HL-60 (cell line): ENCODE measurements at regions not wholly inside any gene's neighbourhood (a gene's known extent, or its start where the extent isn't known, plus 50 kb on each side); places are given as distances from the start of the nearest gene placed in this dataset.
"Not testable (repeated sequence)": the region's sequence is repeated elsewhere in the genome, so short reads cannot be mapped to it uniquely, and the experiment has no call there.

Experiments
- CTCF ChIP-seq: IDR thresholded peaks from one replicate; pipeline ENCODE4 v1.5.1; 2011; ENCODE audit warnings: low read length, control low read depth, inconsistent platforms; ENCODE audit not compliant: insufficient read depth
- POLR2AphosphoS5 ChIP-seq: IDR thresholded peaks from 2 replicates; pipeline ENCODE4 v1.6.1; 2012; ENCODE audit warnings: low read depth

- not testable (repeated sequence) for TF ChIP-seq CTCF, POLR2AphosphoS5
Observed at GRCh38 chr10:90118567-90118966, 417.2 kb downstream of the KIF20B start.
